PC-9 (cell line): ENCODE measurements at regions not wholly inside any gene's neighbourhood (a gene's known extent, or its start where the extent isn't known, plus 50 kb on each side); places are given as distances from the start of the nearest gene placed in this dataset.

Source experiments
- BruUV-seq: library from RNA; stranded (reverse); fragments of 400-500 nt; replicated peaks from 2 replicates; lab custom pipeline; 2021; lab: Mats Ljungman, UMichigan
- CTCF ChIA-PET: fragments of 300-600 bp; sonication (Branson Sonifier 250); formaldehyde crosslinking; loops from one replicate; lab custom pipeline; 2022; ENCODE audit warnings: antibody characterized with exemption; lab: Charles Lee
- POLR2A ChIA-PET: fragments of 300-600 bp; sonication (Branson Sonifier 250); formaldehyde crosslinking; loops from one replicate; lab custom pipeline; 2022; ENCODE audit warnings: antibody characterized with exemption; ENCODE audit not compliant: unreplicated experiment; lab: Charles Lee
- DNase-seq, 2 experiments: peaks; one replicate each; pipeline versions ENCODE4 v3.0.0 to v3.0.0-alpha.2; 2015 to 2022; ENCODE audit warnings: mixed read lengths in 1 of 2
- H2AFZ ChIP-seq: fragments of 200-600 bp; sonication (generic); 2 replicates; pipeline ENCODE4 v1.8.1; 2017; ENCODE audit warnings: antibody characterized with exemption
- H3F3A ChIP-seq: fragments of 200-600 bp; sonication (generic); 2 replicates; pipeline ENCODE4 v1.8.1; 2017; ENCODE audit warnings: antibody characterized with exemption, mild to moderate bottlenecking, low read depth; ENCODE audit not compliant: insufficient read depth
- H3K27ac ChIP-seq: fragments of 200-600 bp; sonication (generic); 2 replicates; pipeline ENCODE4 v1.6.1; 2016; ENCODE audit warnings: mixed run types
- H3K27me3 ChIP-seq: fragments of 200-600 bp; sonication (generic); 2 replicates; pipeline ENCODE4 v1.6.1; 2016; ENCODE audit warnings: low read depth, mixed run types; ENCODE audit not compliant: insufficient read depth
- H3K36me3 ChIP-seq: fragments of 200-600 bp; sonication (generic); 2 replicates; pipeline ENCODE4 v1.6.1; 2016; ENCODE audit warnings: low read depth, mixed run types
- H3K4me1 ChIP-seq: fragments of 200-600 bp; sonication (generic); replicated peaks from 2 replicates; pipeline ENCODE4 v1.6.1; 2016; ENCODE audit warnings: mixed run types; ENCODE audit not compliant: insufficient read depth
- H3K4me2 ChIP-seq: fragments of 200-600 bp; sonication (generic); 2 replicates; pipeline ENCODE4 v1.6.1; 2017; ENCODE audit warnings: mixed run types
- H3K4me3 ChIP-seq: fragments of 200-600 bp; sonication (generic); 2 replicates; pipeline ENCODE4 v1.6.1; 2016; ENCODE audit warnings: mixed run types
- H3K79me2 ChIP-seq: fragments of 200-600 bp; sonication (generic); 2 replicates; pipeline ENCODE4 v1.6.1; 2017; ENCODE audit warnings: low read depth, mixed run types
- H3K9me2 ChIP-seq: fragments of 200-600 bp; sonication (generic); 2 replicates; pipeline ENCODE4 v1.8.1; 2017; ENCODE audit warnings: mild to moderate bottlenecking; ENCODE audit not compliant: insufficient read depth
- H3K9me3 ChIP-seq: fragments of 200-600 bp; sonication (generic); 2 replicates; pipeline ENCODE4 v1.8.1; 2016; ENCODE audit warnings: low read depth; ENCODE audit not compliant: insufficient read depth
- H4K20me1 ChIP-seq: fragments of 200-600 bp; sonication (generic); 2 replicates; pipeline ENCODE4 v1.8.1; 2017; ENCODE audit not compliant: insufficient read depth
- EZH2 ChIP-seq: fragments of 200-600 bp; sonication (generic); IDR thresholded peaks from 2 replicates; pipeline ENCODE4 v1.8.0; 2017; ENCODE audit warnings: antibody characterized with exemption, low read depth
- intact Hi-C: fragments of 100-400 bp; cut with micrococcal nuclease; formaldehyde crosslinking; loops from one replicate; pipeline ENCODE4 v1.10.0; 2022; ENCODE audit not compliant: unreplicated experiment
- TF ChIP-seq, protein P1 (sequence below): fragments of 200-600 bp; sonication (generic); conservative IDR thresholded peaks from 2 replicates; pipeline ENCODE4 v1.6.1; 2017; ENCODE audit warnings: mixed run types, antibody characterized with exemption, mild to moderate bottlenecking, moderate library complexity

DNA sequence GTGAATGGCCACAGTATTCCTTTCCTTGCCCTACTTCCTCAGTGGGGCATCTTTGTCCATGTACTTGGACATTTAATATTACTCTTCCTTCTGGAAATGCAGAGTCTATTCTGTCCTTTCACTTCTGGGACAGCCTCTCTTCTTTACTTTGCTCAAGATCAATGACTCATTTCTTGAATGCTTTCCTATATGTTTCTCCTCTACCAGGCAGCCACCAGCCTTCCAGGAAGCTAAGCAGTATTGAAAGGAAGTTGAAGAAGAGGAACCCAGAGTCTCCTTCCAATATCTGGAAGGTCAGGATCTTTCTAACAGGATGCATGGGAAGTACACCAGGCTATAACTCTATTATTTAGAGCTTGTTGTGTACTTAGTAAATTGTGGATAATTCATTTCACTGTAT is 182.8 kb downstream of the CD47 start:
- intact Hi-C loops: no loop called here
- Histone ChIP-seq H3K79me2 (no peaks in the 10 kb centered on the region), H4K20me1 (no peaks in the 10 kb centered on the region), H2AFZ (no peak overlapping the region), H3K4me3 (no peak overlapping the region), H3K27ac (no peak overlapping the region), H3K9me2 (no peaks in the 10 kb centered on the region), H3K36me3 (no peaks in the 10 kb centered on the region), H3K27me3 (no peaks in the 10 kb centered on the region), H3K4me1 (peaks cover 7% of the 10 kb centered on the region), H3F3A (no peaks in the 10 kb centered on the region), H3K4me2 (no peak overlapping the region), H3K9me3 (no peaks in the 10 kb centered on the region)
- ChIA-PET POLR2A (no interaction called here), CTCF (interaction anchor here (0.6 kb wide), 1 partner anchor 109 kb away, joined by 3 read pairs; no protein-coding TSS in a partner anchor)
- no peak for TF ChIP-seq EZH2
- TF ChIP-seq, protein P1, sequence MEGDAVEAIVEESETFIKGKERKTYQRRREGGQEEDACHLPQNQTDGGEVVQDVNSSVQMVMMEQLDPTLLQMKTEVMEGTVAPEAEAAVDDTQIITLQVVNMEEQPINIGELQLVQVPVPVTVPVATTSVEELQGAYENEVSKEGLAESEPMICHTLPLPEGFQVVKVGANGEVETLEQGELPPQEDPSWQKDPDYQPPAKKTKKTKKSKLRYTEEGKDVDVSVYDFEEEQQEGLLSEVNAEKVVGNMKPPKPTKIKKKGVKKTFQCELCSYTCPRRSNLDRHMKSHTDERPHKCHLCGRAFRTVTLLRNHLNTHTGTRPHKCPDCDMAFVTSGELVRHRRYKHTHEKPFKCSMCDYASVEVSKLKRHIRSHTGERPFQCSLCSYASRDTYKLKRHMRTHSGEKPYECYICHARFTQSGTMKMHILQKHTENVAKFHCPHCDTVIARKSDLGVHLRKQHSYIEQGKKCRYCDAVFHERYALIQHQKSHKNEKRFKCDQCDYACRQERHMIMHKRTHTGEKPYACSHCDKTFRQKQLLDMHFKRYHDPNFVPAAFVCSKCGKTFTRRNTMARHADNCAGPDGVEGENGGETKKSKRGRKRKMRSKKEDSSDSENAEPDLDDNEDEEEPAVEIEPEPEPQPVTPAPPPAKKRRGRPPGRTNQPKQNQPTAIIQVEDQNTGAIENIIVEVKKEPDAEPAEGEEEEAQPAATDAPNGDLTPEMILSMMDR: no peak
- BruUV-seq: no TSS peak
- no peak for DNase-seq

DNA sequence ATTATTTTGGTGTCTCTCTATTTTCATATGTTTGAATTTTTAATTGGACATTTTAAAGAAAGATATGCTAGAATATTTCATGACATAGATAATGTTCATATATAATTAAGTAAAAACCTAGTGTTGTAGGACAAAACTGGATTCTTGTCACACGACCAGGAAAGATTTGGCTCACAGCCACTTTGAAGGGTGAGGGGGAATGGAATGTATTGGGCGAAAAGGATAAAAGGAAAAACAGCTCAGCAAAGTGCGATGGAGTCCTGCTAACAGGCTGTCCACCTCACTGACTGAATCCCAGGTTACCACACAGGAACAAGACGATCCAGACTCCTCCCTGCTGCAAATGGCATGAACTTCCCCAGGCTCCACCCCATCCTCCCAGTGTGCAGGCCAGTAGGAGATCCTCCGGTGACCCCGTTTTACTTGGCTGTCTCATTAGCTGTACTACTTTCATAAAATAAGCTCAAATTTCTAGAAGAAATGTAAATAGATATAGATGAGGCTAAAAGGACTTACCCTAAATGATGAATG is 186.2 kb downstream of the CD47 start:
- Histone ChIP-seq H3K9me3 (no peaks in the 10 kb centered on the region), H3K36me3 (no peaks in the 10 kb centered on the region), H3K9me2 (no peaks in the 10 kb centered on the region), H4K20me1 (no peaks in the 10 kb centered on the region), H3K27me3 (no peaks in the 10 kb centered on the region), H3K4me3 (no peak overlapping the region), H3F3A (no peaks in the 10 kb centered on the region; the same call in 1 of the 2 replicates), H2AFZ (no peak overlapping the region), H3K79me2 (no peaks in the 10 kb centered on the region), H3K4me1 (peaks cover 8% of the 10 kb centered on the region), H3K4me2 (no peak overlapping the region), H3K27ac (no peak overlapping the region)
- ChIA-PET CTCF (interaction anchor here (1.1 kb wide), 1 partner anchor 49 kb away, joined by 3 read pairs; no protein-coding TSS in a partner anchor), POLR2A (no interaction called here)
- intact Hi-C loops: no loop called here
- TF ChIP-seq, protein P1: no peak
- no peak for TF ChIP-seq EZH2
- DNase-seq: no peak
- BruUV-seq: no TSS peak

DNA sequence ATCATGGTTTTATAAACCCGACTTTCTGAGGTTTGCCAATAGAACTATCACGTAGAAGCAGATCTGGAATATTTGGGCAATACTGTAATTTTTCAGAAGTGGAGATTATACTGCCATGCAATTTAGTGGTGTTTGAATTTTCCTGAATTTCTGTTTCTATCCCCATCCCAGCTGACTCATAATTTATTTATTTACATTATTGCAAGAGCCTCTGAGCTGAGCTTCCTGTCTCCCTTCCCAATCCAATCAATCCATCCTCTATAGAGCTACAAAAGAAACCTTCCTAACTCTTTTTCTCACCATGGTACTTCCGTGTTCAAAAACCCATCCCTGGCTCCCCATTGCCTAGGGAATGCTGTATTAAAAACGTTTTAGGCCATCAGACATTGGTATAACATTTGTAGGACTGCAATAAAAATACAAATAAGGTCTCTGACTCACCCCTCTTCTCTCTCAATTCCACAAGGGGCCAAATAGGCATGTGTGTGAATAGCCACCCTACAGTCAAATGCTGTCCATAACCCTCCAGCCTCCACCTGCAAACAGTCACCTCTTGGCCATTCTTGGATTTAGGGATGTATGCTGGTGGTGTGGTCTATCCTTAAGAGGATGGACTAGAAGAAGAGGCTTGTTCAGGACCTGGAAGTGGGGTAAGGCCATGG is 190.7 kb downstream of the CD47 start:
- Histone ChIP-seq H3K36me3 (no peaks in the 10 kb centered on the region), H3F3A (no peaks in the 10 kb centered on the region; the same call in 1 of the 2 replicates), H3K9me3 (no peaks in the 10 kb centered on the region), H3K27ac (no peak overlapping the region), H3K9me2 (no peaks in the 10 kb centered on the region), H3K27me3 (no peaks in the 10 kb centered on the region), H3K4me3 (no peak overlapping the region), H3K4me1 (peaks cover 8% of the 10 kb centered on the region), H3K79me2 (no peaks in the 10 kb centered on the region), H2AFZ (no peak overlapping the region), H4K20me1 (no peaks in the 10 kb centered on the region), H3K4me2 (no peak overlapping the region)
- no peak for DNase-seq
- TF ChIP-seq EZH2: no peak
- intact Hi-C loops: no loop called here
- ChIA-PET CTCF (no interaction called here), POLR2A (interaction anchor here (0.8 kb wide), 1 partner anchor 9 kb away, joined by 3 read pairs; no protein-coding TSS in a partner anchor)
- no TSS peak for BruUV-seq
